Activated B cell treated with CpG ODN at 0.5 μM for 24 hours (primary cell): ENCODE measurements at regions not wholly inside any gene's neighbourhood (a gene's known extent, or its start where the extent isn't known, plus 50 kb on each side); places are given as distances from the start of the nearest gene placed in this dataset.
"Not testable (repeated sequence)": the region's sequence is repeated elsewhere in the genome, so short reads cannot be mapped to it uniquely, and the experiment has no call there.

ENCODE experiments used
- ATAC-seq: fragments of 200-7000 bp; cut with Tn5 transposase; one replicate; pipeline ENCODE4 v1.10.0; 2021; ENCODE audit warnings: low read depth, mild to moderate bottlenecking, moderate library complexity
- CTCF ChIA-PET: fragments of 350-600 bp; sonication (Branson Sonifier 250); formaldehyde crosslinking; loops from one replicate; lab custom pipeline; 2021; ENCODE audit warnings: antibody characterized with exemption; lab: Charles Lee
- POLR2A ChIA-PET: fragments of 350-600 bp; sonication (Branson Sonifier 250); formaldehyde crosslinking; loops from one replicate; lab custom pipeline; 2021; ENCODE audit warnings: antibody characterized with exemption; lab: Charles Lee
- DNase-seq: peaks from one replicate; pipeline ENCODE4 v3.0.0; 2022
- H3K27ac Mint-ChIP-seq: one replicate; pipeline ENCODE4 v1.8.0; 2020; ENCODE audit warnings: mixed read lengths
- H3K27me3 Mint-ChIP-seq: one replicate; pipeline ENCODE4 v1.8.0; 2021; ENCODE audit warnings: mixed read lengths
- H3K36me3 Mint-ChIP-seq: one replicate; pipeline ENCODE4 v1.8.0; 2021; ENCODE audit warnings: low read depth, mixed read lengths
- H3K4me1 Mint-ChIP-seq: one replicate; pipeline ENCODE4 v1.8.0; 2021; ENCODE audit warnings: mixed read lengths
- H3K4me3 Mint-ChIP-seq: one replicate; pipeline ENCODE4 v1.8.0; 2020; ENCODE audit warnings: mild to moderate bottlenecking, mixed read lengths
- H3K9me3 Mint-ChIP-seq: one replicate; pipeline ENCODE4 v1.8.0; 2020; ENCODE audit warnings: mixed read lengths
- CTCF ChIP-seq: fragments of 200-600 bp; IDR thresholded peaks from one replicate; pipeline ENCODE4 v1.8.0; 2022; ENCODE audit warnings: antibody characterized with exemption, mild to moderate bottlenecking
- intact Hi-C: fragments of 100-400 bp; cut with micrococcal nuclease; formaldehyde crosslinking; loops from one replicate; pipeline ENCODE4 v1.15.1; 2024

GRCh38 chr2:208792766-208793165, 386.2 kb downstream of the PTH2R start:
- H3K4me1 Mint-ChIP-seq = no peaks in the 10 kb centered on the region
- no peak overlapping the region for H3K4me3 Mint-ChIP-seq
- CTCF ChIA-PET = no interaction called here
- DNase-seq = no peak
- intact Hi-C loops = no loop called here
- no peaks in the 10 kb centered on the region for H3K9me3 Mint-ChIP-seq
- POLR2A ChIA-PET = no interaction called here
- no peak overlapping the region for H3K27ac Mint-ChIP-seq
- H3K27me3 Mint-ChIP-seq = no peaks in the 10 kb centered on the region
- ATAC-seq = no peak
- H3K36me3 Mint-ChIP-seq = no peaks in the 10 kb centered on the region
- no peak for TF ChIP-seq CTCF

GRCh38 chr2:208793434-208793833, 386.8 kb downstream of the PTH2R start:
- ChIA-PET CTCF (no interaction called here), POLR2A (no interaction called here)
- intact Hi-C loops = no loop called here
- no peaks in the 10 kb centered on the region for H3K4me1 Mint-ChIP-seq
- DNase-seq (no peak), ATAC-seq (no peak)
- H3K4me3 Mint-ChIP-seq = no peak overlapping the region
- H3K9me3 Mint-ChIP-seq = no peaks in the 10 kb centered on the region
- H3K27me3 Mint-ChIP-seq = no peaks in the 10 kb centered on the region
- H3K27ac Mint-ChIP-seq = no peak overlapping the region
- TF ChIP-seq CTCF = no peak
- no peaks in the 10 kb centered on the region for H3K36me3 Mint-ChIP-seq

GRCh38 chr2:208794288-208794975, 387.8 kb downstream of the PTH2R start:
- H3K4me1 Mint-ChIP-seq = no peaks in the 10 kb centered on the region
- CTCF ChIA-PET = no interaction called here

GRCh38 chr2:208798698-208799097, 392.1 kb downstream of the PTH2R start:
- Mint-ChIP-seq H3K4me1 (no peaks in the 10 kb centered on the region), H3K4me3 (no peak overlapping the region), H3K36me3 (no peaks in the 10 kb centered on the region), H3K27me3 (no peaks in the 10 kb centered on the region), H3K27ac (no peak overlapping the region), H3K9me3 (no peaks in the 10 kb centered on the region)
- ChIA-PET POLR2A (no interaction called here), CTCF (no interaction called here)
- no peak for TF ChIP-seq CTCF
- ATAC-seq (no peak), DNase-seq (no peak)
- intact Hi-C loops = no loop called here

More at GRCh38 chr2:208794288-208794975, 387.8 kb downstream of the PTH2R start:
- no peaks in the 10 kb centered on the region for H3K27me3 Mint-ChIP-seq
- ATAC-seq (no peak), DNase-seq (no peak)
- POLR2A ChIA-PET = no interaction called here
- H3K27ac Mint-ChIP-seq = no peak overlapping the region
- H3K36me3 Mint-ChIP-seq = no peaks in the 10 kb centered on the region
- intact Hi-C loops = no loop called here
- no peaks in the 10 kb centered on the region for H3K9me3 Mint-ChIP-seq
- no peak overlapping the region for H3K4me3 Mint-ChIP-seq
- no peak for TF ChIP-seq CTCF

GRCh38 chr2:208799397-208799796, 392.8 kb downstream of the PTH2R start:
- CTCF ChIA-PET = no interaction called here
- POLR2A ChIA-PET = no interaction called here
- no peak for TF ChIP-seq CTCF
- Mint-ChIP-seq H3K4me1 (no peaks in the 10 kb centered on the region), H3K27ac (no peak overlapping the region), H3K27me3 (no peaks in the 10 kb centered on the region), H3K36me3 (no peaks in the 10 kb centered on the region), H3K9me3 (no peaks in the 10 kb centered on the region), H3K4me3 (no peak overlapping the region)
- no peak for ATAC-seq
- no peak for DNase-seq
- intact Hi-C loops = no loop called here

GRCh38 chr2:208800887-208801286, 394.3 kb downstream of the PTH2R start:
- H3K9me3 Mint-ChIP-seq, intact Hi-C loops, CTCF ChIA-PET, H3K27ac Mint-ChIP-seq, H3K4me1 Mint-ChIP-seq, H3K4me3 Mint-ChIP-seq, H3K27me3 Mint-ChIP-seq, ATAC-seq, POLR2A ChIA-PET, H3K36me3 Mint-ChIP-seq, DNase-seq: not testable (repeated sequence)
